NT2/D1 (cell line): ENCODE measurements at regions not wholly inside any gene's neighbourhood (a gene's known extent, or its start where the extent isn't known, plus 50 kb on each side); places are given as distances from the start of the nearest gene placed in this dataset.

Experiments used
- SUZ12 ChIP-seq: IDR thresholded peaks from 2 replicates; pipeline ENCODE4 v1.6.1; 2011; ENCODE audit not compliant: insufficient read length, insufficient read depth; ENCODE audit errors: extremely low read depth
- YY1 ChIP-seq: IDR thresholded peaks from 2 replicates; pipeline ENCODE4 v1.6.1; 2011; ENCODE audit not compliant: insufficient read length, insufficient read depth
- ZNF274 ChIP-seq: IDR thresholded peaks from 2 replicates; pipeline ENCODE4 v1.6.1; 2011; ENCODE audit warnings: mild to moderate bottlenecking, low read depth, low read length

GRCh38 chr9:115335439-115335838 is 217.5 kb upstream of the TNC start:
- TF ChIP-seq YY1, result no peak
- no peak for TF ChIP-seq SUZ12
- TF ChIP-seq ZNF274, result no peak
